ENCODE measurements at regions not wholly inside any gene's neighbourhood (a gene's known extent, or its start where the extent isn't known, plus 50 kb on each side); places are given as distances from the start of the nearest gene placed in this dataset.
A peak's percentile ranks its signal among the peaks of the same experiment; 100 is the strongest.

DNA sequence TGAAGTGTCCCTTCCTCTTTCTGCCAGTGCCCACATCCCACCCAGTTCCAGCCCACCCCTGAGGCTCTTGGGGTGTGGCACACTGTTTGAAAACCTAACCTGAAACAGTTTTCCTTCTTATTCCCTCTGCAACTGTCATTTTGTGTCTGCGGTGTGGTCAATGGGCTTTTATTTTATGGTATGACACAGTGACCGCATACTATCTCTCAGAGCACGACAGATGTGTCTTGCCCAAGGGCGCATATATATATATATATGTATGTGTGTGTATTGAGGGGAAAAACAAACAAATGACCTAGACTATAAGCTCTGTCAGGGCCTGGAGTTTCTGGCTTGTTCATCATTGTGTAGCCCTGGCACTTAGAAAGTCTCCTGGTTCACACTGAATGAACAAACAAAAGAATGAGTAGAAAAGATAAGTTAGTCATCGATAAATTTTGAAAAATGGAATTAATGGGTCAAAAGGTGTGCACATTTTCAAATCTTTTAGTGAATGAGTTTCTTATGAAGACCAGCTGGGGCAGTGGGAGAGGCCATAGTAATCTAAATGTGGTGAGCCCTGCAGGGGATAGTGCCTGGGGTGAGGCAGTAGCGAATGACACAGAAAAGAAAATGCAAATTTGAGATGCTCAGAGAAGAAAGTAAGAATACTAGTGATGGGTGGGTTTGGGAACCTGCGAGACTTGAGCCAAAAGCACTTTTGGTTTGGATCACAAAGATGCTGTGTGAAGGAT, 198.4 kb downstream of the SNX10 start:
- DNase-seq: no peak

DNA sequence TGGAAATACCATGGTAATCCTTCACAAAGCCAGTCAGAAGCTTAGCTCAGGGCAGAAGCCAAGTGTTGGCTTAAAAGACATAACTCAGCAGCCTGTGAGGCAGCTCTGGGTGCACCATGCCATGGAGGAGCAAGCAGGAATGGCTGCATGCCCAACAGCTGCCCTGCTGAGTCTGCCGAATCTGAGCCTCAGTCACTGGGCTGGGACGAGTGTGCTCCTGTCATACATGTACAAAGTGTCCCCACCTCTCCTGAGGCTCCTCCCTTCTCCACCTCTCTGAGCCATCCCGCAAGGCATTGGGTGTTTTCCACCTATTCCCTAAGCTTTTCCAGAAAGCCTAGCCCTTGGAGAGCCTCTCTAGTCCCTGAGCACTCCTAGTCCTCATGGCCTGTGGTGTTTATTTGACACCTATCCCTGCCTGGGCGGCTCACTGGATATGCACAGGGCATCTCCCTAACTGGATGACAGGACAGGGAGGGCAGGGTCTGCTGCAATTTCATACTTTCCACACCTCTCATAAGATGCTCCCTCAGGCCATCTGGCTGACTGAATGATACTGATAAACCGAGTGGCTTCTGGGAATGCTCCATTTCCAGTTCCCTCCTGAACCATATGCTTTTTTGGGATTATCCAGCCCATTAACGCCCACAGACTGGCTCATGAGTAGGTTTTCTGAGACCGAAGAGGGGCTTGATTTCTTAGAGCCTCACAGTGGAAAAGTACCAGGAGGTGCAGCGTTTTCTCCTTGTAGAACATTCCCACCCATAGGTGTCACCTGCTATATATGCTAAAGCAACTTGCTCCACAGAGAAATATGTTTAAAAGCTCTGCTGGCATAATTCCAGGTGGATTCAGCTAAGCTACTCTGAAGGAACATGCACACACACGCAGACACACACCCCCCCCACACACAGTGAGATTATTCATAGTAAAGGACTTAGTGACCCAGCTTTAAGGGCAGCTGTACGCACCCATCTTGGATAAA, 199.3 kb downstream of the SNX10 start:
- DNase-seq: no peak

DNA sequence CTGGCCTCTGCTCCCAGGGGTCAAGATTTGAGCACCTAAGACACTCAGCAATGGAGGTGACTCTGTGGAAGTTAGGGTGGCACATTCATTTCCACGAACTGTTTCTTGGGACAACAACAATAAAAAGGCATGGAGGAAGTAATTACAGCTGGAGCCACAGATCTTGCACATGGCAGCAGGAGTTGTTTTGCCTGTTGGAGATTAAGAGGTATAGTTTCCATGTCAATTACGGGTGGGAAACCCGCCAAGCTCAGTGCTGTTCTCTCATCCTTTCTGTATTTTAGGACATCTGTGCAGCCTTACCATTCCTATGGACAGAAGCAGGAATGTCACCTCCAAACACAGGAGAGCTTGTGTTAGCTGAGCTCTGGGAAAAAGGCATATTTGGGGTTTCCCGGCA, 201.2 kb downstream of the SNX10 start:
- DNase-seq: no peak

DNA sequence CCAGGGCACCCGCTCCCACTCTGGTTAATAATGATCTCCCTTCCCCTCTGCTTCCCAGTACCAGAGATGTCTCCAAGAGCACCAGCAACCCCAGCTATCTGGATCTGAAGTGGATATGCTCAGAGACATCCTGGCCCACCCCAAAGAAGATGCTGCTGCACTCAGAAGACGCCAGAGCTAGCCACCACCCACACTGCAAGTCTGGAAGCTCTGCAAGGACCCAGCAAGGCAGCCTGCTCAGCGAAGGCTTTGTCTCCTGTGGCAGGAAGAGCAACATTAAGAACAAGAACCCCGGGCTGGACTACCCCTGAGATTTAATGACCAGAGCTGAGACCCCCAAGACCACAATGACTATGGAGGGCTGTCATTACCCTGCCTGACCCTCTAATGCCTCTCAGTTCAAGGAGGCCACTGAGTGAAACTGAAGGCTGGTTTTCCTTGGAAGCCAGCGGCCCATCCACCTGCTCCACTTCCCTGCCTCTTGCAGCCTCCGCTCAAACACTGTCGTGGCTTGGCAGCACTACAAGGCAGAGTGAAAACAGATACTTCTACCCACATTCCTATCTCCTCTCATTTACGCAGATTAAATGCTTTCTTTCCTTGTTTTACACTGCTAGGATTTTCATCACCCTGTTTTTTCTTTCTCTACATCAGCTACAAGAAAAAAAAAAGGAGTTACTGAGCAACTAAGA, 202.2 kb downstream of the SNX10 start:
- no peak for DNase-seq

DNA sequence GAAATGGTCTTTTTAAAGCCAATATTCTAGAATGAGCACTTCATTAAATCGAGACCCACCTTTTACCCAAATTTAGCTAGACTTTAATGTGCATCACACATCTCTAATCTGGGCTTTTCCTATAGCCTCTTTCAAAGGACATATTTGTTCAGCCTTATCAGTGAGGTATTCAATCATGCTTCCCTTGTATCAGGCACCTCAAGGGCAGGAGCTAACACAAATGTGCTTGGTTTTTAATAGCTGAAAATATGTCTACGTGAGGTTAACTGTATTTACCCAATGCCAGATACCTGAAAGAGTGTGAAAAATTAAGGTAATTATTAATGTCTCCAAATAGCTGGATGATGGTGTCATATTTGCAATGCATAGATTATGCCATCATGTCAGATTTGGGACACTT, 203.9 kb downstream of the SNX10 start:
- no peak for DNase-seq

DNA sequence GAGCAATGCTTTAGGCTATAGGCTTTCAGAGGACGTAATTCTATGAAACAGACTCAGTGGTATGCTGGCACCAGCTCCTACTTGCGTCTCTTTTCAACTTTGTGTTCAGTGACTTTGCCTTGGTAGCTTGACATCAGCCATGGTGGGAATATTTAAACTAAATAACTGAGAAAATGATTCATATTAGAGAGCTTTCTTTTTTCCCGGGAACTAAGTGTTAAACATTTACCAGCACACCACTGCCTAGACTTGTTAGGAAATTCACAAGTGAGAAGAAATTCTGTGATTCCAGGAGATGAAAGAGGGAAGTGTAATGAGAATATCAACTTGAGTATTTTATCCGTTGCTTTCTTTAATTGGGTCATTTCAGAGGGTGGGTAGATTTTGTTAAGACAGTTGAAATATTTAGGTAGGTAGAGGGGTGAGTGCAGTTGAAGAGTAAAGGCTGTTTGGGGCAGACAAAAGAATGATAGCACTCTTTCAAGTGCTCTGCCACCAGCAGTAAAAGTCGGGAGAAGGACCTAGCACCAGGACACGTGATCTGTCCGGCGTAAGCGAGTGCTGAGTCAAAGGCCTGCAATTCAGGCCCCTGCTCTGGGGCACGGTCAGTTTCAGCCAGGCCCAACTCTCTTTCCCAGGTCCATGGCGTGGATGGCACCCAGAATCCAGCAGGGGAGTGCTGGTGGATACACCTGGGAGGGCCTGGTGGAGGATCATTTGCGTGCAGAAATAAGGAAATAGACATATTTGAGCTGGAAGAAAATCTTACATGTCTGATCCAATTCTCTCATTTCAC, 206.3 kb downstream of the SNX10 start:
- DNase-seq: no peak

DNA sequence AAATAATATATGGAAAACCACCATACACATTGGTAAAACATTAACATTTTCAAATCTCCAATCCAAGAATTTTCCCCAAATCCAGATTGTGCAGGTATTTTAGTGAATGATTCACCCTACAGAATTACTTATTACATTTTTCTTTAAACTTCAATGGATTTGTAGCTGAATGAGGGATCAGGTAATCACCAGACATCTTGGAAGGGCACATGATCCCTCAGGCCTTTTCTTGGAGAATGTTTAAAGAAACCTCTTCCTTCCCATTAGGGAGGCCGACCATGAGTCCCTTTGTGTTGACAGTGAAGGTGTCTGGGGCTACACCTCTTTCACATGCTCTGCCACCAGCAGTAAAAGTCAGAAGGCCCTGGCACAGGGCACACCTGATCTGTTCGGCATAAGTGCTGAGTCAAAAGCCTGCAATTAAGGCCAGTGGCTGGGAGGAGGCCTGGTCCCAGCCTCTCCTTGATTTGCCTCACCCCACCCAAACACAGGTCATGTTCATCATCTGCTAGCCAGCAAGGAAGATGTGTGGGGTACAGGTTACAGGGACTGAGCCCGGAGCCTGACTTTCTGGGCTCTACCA, 207.7 kb downstream of the SNX10 start:
- DNase-seq: no peak

DNA sequence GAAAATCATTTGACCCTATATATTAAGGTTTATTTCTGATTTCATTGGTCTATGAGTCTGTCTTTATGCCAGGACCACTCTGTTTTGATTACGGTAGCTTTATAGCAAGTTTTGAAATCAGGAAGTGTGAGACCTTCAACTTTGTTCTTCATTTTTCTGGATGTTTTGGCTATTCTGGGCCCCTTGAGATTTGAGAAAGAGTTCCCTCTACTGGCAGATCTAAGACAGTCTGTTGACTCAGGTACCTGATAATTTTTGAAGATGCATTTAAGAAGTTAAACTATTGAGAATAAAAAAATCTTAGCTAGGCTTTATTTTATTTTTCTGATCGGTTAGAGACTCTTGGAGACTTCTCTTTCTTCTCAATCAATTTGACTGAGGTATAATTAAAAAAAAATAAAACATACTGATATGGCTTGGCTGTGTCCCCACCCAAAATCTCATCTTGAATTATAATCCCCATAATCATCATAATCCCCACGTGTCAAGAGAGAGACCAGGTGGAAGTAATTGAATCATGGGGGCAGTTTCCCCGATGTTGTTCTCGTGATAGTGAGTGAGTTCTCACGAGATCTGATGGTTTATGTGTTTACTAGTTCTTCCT, 209.2 kb downstream of the SNX10 start:
- DNase-seq: peak; percentile 76

DNA sequence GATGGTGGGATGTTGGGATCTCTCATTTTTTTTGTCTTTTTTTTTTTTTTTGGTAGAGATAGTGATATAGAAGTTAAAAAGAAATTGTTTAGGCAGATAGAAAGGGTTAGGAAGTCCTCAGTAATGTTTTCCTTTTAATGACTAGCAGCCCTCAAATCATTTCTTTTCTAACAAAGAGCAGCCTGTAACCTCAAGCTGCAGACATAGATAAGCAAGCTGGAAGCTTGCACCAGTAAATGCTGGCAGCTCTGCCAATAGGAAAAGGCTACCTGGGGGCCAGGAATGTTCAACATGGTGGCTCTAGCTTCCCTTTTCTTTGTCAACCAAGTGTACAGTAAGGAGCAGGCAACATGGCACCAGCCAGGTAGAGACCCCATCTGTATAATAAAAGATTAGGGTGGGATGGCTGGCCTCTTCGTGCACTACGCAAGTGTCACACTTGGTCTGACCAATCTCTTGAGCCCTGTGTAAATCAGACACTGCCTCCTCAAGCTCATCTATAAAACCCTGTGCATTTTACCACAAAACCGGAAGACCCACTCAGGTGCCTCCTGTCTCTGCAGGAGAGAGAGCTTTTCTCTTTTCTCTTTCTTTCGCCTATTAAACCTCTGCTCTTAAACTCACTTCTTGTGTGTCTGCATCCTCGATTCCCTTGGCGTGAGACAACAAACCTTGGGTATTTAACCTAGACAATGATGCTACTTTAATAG, 212.9 kb downstream of the SNX10 start:
- no peak for DNase-seq

DNA sequence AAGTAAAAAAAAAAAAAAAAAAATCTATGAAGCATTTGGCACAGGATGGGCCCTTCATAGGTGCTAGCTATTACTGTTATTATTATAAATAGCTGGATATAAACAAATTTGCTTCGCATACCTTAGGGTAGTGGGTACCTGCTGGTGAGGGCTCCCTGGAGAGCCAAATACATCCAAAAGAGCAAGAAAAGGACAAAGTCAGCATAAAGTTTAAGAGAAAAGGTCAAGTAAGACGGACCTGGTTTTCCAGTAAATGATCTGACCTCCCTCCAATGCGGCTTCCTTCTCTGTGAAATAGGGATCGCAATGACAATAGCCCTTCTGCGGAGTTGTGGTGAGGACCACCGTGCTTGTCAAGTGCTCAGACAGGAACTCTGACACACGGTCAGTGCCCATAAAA, 214.5 kb downstream of the SNX10 start:
- no peak for DNase-seq

DNA sequence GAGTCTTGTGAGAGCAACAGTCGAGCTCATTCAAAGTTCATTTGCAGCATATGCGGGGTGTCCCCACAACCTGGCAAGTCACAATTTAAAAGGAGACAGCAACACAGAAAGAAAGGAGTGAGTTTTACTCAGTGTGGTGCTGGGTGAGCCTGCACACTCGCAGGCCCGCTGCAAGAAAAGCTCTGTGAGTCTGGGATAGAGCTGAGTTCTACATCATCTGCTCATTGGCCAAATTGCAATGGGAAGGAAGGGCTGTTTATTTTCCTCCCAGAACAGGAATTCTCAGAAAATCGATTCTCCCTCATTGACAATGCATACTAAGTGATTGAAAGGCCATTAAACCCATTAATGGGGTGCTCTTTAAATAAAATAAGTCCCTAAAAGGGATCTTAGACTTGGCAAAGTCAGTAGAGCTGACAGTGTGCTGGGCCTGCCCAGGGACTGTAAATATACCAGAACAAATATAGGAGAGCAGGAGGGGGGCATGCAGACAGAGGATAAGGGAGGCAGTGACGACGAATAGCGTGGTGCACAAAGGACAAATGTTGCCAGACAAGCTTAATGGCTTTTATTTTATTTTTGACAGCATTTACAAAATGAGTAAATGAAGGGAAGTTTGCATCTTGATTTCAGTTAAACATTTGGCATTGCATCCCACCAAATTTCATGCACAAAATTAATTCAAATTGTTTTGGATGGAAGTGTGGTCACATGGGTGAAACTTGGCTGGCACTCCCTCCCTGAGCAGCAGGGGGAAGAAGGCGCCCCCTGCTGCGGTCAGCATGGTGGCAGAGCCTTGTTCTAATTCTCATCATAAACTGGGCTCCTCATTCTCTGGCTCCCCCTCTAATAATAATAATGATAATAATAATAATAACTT, 215.7 kb downstream of the SNX10 start:
- peak; percentile 31 for DNase-seq

DNA sequence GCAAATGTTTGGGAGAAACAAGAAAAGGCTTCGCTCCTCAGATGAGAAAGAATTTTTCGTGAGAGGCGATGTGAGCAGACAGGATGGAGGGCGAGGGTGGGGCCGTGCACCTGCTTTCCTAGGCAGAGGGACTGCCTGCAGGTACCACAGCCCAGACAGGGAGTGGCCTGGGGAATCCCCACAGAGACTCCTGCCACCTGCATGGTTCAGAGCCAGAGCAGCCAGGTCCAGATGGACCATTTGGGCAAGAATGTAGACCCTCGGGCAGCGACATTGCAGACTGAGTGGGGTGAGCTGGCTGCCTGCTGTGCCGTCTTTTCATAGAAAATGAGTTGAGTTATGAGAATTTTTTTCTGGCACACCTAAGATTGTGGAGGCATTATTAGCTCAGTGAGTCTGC, 216.8 kb downstream of the SNX10 start:
- peak; percentile 78 for DNase-seq

DNA sequence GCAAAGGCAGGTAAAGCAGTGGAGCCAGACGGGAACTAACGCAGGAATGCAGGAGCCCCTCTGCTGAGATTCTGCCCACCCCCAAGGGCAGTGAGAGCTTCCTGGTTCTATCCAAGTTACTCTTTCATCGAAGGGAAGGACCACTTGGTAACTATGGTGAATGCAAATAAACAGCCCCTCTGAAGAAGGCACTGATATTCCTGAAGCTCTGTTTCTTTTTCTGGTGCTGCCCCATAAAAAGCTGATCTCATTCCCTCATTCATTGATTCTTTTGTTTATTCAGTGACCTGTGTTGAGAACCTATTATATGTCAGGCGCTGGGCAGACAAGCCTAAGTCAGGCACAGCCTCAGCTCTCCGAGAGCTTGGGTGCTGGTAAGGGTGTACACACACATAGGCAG, 217.3 kb downstream of the SNX10 start:
- DNase-seq: peak; percentile 88

DNA sequence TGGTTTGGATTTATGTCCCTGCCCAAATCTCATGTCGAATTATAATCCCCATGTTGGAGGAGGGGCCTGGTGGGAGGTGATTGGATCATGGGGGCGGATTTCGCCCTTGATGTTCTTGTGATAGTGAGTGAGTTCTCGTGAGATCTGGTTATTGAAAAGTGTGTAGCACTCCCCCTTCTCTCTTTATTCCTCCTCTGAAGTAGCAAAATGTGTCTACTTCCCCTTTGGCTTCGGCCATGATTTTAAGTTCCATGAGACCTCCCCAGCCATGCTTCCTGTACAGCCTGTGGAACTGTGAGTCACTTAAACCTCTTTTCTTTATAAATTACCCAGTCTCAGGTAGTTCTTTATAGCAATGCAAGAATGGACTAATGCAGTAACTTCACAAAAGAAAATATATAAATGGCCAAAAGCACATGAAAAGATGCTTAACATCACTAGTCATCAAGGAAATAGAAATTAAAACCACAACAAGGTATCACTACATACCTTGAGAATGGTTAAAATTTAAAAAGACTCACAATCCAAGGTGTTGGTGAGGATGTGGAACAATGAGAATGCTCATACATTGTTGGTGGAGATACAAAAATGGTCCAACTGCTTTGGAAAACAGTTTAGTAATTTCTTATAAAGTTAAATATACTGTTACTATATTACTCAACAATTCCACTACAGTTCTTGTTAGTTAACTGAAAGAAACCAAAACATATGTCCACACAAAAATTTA, 218.7 kb downstream of the SNX10 start:
- DNase-seq: no peak

DNA sequence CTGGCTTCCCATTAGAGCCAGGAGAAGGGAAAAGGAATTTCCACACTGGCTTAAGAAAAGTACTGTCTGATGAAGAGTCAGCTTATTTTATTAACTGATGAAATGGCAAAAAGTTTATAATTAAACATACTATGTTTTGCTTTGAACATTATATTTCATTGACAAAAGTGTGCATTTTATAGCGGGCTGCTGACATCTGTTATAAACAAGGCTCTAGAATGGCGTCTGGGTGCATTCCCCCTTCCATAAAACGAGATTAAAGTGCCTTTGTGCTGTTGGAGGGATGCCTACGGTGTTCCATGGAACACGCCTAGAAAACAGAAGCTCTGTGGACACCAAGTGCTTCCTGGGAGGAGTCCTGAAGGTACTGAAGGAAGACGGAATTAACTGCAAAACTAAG, 220.2 kb downstream of the SNX10 start:
- DNase-seq: no peak

DNA sequence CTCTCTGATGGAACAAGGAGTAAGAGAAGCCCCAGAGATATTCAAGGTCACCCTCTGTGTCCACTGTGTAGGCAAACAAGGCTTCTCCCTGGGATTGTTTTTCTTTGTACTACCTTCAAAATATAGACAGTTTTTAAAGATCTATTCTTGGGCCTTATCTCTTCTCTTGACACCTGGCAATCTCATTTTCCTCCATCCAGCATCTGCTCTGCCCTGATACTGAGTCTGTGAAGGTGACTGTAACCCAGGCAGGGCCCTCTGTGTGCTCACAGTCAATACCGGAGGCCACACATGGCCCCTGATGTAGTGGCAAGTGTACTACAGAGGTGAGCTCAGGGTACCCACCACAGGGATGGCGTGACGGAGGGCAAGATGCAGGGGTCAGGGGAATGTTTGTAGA, 221.1 kb downstream of the SNX10 start:
- no peak for DNase-seq

DNA sequence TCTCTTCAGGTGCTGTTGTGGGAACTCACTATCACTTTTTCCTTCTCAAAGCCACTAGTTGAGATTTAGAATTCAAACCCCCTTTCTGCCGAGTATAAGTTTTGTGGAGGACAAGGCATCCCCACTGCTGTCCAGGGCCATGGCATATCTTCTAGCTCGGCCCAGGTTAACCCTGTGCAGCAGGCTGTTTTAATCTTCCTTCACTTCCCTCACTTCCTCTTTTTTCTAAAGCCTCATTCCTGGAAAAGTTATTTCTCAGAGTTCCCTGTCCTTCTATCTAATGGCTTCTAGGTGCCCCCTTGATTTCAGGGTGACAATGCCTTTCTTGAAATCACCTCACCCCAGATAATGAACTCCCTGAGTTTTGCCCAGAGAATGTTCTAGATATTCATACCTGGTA, 222.3 kb downstream of the SNX10 start:
- DNase-seq: no peak

DNA sequence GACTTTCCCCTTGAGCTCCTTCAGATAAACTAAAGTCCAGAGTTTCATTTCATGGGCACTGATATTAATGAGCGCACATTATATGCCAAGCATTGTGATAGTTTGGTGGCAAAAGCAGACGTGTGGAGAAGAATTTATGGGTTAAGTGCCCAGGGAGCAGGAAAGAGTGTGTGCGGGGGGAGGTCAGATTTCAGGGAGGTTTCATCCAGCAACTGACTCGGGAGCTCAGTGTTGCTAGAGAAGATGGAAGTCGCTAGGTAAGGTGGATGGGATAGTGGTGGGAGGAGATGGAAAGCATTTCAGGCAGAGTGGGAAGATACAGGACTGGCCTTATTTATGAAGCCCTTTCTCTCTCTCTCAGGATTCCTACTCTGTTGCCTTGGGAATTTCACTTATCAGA, 223.0 kb downstream of the SNX10 start:
- DNase-seq: no peak

DNA sequence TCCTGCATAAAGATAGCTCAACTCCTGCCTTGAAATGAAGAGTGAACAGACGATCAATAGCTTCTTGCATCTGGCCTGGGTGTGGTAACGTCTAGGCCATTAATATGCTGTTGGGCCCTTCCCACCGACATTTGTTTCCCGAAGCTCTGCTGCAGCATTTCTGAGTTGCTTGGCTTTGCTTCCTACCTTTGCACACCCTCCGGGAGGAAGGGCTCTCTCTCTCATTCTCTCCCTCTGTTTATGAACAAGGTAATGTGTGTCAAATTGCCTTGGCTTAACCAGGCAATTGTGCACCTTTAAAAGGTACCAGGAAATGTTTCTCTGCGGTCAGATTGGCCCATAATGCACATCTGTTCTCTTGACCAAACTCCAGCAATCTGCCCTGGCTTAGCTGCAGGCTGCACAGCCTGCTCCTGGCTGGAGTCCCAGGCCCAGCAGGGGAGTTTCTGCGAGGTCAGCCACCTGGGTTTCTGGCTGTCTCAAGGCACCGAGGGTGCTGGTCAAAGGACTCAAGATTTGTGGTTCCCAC, 223.7 kb downstream of the SNX10 start:
- DNase-seq: peak; percentile 48

All from DMS53 (cell line).